ENCODE measurements at regions not wholly inside any gene's neighbourhood (a gene's known extent, or its start where the extent isn't known, plus 50 kb on each side); places are given as distances from the start of the nearest gene placed in this dataset.

GRCh38 chr2:164073101-164074074, 337.6 kb upstream of the FIGN start:
- no peak for DNase-seq (ENCODE audit: low read depth, low spot score)
- H3K27ac ChIP-seq (ENCODE audit: insufficient read depth, low read depth, low read length): no peak overlapping the region
- CTCF ChIA-PET: interaction anchor here (1.1 kb wide), 1 partner anchor 10 kb away, joined by 3 read pairs; no protein-coding TSS in a partner anchor
- dilution Hi-C loops (cut with MboI; ENCODE audit: extremely low pct_ligation_motif_present, low sequenced_read_pairs) (no loop called here), intact Hi-C loops (cut with micrococcal nuclease) (no loop called here)
- H3K9ac ChIP-seq (replicated peaks; ENCODE audit: extremely low read depth, insufficient read depth, low read length): no peak overlapping the region
- H3K4me3 ChIP-seq (replicated peaks in 1 of 3; ENCODE audit: insufficient read depth in 1 of 3, low read depth in 1 of 3, low read length in 3 of 3): no peak overlapping the region
- H3K4me1 ChIP-seq (ENCODE audit: control insufficient read depth, extremely low read depth, insufficient read depth, low read length): no peaks in the 10 kb centered on the region
- TF ChIP-seq FOS (IDR thresholded peaks at IDR 0.05; ENCODE audit: borderline replicate concordance, insufficient read depth, low read length) (no peak), JUN (IDR thresholded peaks at IDR 0.05; ENCODE audit: borderline replicate concordance, insufficient read depth, insufficient read length, low read depth) (no peak), GATA2 (IDR thresholded peaks at IDR 0.05; ENCODE audit: insufficient read depth, insufficient read length, low read depth, low read length) (no peak), POLR2AphosphoS5 (IDR thresholded peaks at IDR 0.05; ENCODE audit: insufficient read depth, low read depth, low read length) (no peak), MAX (IDR thresholded peaks at IDR 0.05; ENCODE audit: insufficient read depth, insufficient read length) (no peak), CTCF (IDR thresholded peaks at IDR 0.05; ENCODE audit: extremely low read depth in 1 of 2, insufficient read depth in 1 of 2, low read depth in 1 of 2, low read length in 2 of 2) (no peak), POLR2A (IDR thresholded peaks at IDR 0.05; ENCODE audit: low read depth, low read length) (no peak), MYC (IDR thresholded peaks at IDR 0.05; ENCODE audit: low read depth, low read length) (no peak), EZH2 (IDR thresholded peaks at IDR 0.05; ENCODE audit: borderline replicate concordance, low read depth, low read length, severe bottlenecking) (no peak)
- H3K36me3 ChIP-seq (ENCODE audit: control insufficient read depth in 2 of 2, extremely low read depth in 1 of 2, insufficient read depth in 2 of 2, low read length in 2 of 2): no peaks in the 10 kb centered on the region
- FAIRE-seq: no peak
- no TSS peak for BruUV-seq (replicated peaks)
- H4K20me1 ChIP-seq (replicated peaks; ENCODE audit: control insufficient read depth, extremely low read depth, insufficient read depth, low read length): no peaks in the 10 kb centered on the region
- peaks cover 2 to 6% of the 10 kb centered on the region in 2 experiments for H3K27me3 ChIP-seq (ENCODE audit: control insufficient read depth in 2 of 2, insufficient read depth in 2 of 2, low read length in 2 of 2)
- H3K79me2 ChIP-seq (ENCODE audit: control insufficient read depth, insufficient read depth, low read length): no peaks in the 10 kb centered on the region
- H3K9me1 ChIP-seq (replicated peaks; ENCODE audit: control insufficient read depth, extremely low read depth, insufficient read depth, low read length): no peaks in the 10 kb centered on the region
- H2AFZ ChIP-seq (ENCODE audit: low read depth, low read length): no peak overlapping the region
- H3K9me3 ChIP-seq (replicated peaks; ENCODE audit: control insufficient read depth, insufficient read depth, low read length): no peaks in the 10 kb centered on the region
- H3K4me2 ChIP-seq (ENCODE audit: insufficient read depth, low read length): no peak overlapping the region
- POLR2A ChIA-PET: interaction anchor here (0.6 kb wide), 1 partner anchor 185 kb away, joined by 4 read pairs; no protein-coding TSS in a partner anchor

All from endothelial cell of umbilical vein (primary cell).